Heart left ventricle (tissue), 16 donors: ENCODE measurements at regions not wholly inside any gene's neighbourhood (a gene's known extent, or its start where the extent isn't known, plus 50 kb on each side); places are given as distances from the start of the nearest gene placed in this dataset.

ENCODE experiments used
- ATAC-seq, 4 donors: fragments of 200-7000 bp; cut with Tn5 transposase; one replicate each; pipeline ENCODE4 v1.9.1; 2020 to 2022; ENCODE audit warnings: moderate library complexity in 4 of 4, mild to moderate bottlenecking in 3 of 4, moderate number of reproducible peaks in 1 of 4
- DNase-seq, 5 donors: peaks; one replicate each; pipeline ENCODE4 v3.0.0-alpha.2; 2020
- H3K27ac ChIP-seq, 12 donors: fragments of 200-600 bp; sonication (generic) in 4 of 12; one replicate each; pipeline versions ENCODE4 v1.5.0 to v1.8.0; 2016 to 2022; ENCODE audit warnings: mild to moderate bottlenecking in 2 of 12
- H3K27me3 ChIP-seq, 9 donors: fragments of 200-600 bp; sonication (generic) in 2 of 9; one replicate each; pipeline versions ENCODE4 v1.5.1 to v1.8.0; 2016 to 2022; ENCODE audit warnings: mild to moderate bottlenecking in 3 of 9
- H3K36me3 ChIP-seq, 9 donors: fragments of 200-600 bp; sonication (generic) in 2 of 9; one replicate each; pipeline versions ENCODE4 v1.5.0 to v1.8.0; 2018 to 2022; ENCODE audit warnings: mild to moderate bottlenecking in 2 of 9
- H3K4me1 ChIP-seq, 12 donors: fragments of 200-600 bp; sonication (generic) in 4 of 12; one replicate each; pipeline versions ENCODE4 v1.5.0 to v1.8.0; 2016 to 2022; ENCODE audit warnings: mild to moderate bottlenecking in 3 of 12
- H3K4me3 ChIP-seq, 12 donors: fragments of 200-600 bp; sonication (generic) in 4 of 12; one replicate each; pipeline versions ENCODE4 v1.5.0 to v1.8.0; 2017 to 2022; ENCODE audit warnings: mild to moderate bottlenecking in 9 of 12, moderate library complexity in 4 of 12
- H3K9me3 ChIP-seq, 12 donors: fragments of 200-600 bp; sonication (generic) in 4 of 12; one replicate each; pipeline versions ENCODE4 v1.5.0 to v1.8.0; 2016 to 2022; ENCODE audit warnings: mild to moderate bottlenecking in 1 of 12
- CTCF ChIP-seq, 12 donors: fragments of 200-600 bp; sonication (generic) in 4 of 12; IDR thresholded peaks; one replicate each; pipeline versions ENCODE4 v1.5.0 to v1.8.0; 2018 to 2022; ENCODE audit warnings: antibody characterized with exemption in 12 of 12, mild to moderate bottlenecking in 5 of 12
- POLR2A ChIP-seq, 2 donors: fragments of 450-650 bp; IDR thresholded peaks; one replicate each; pipeline ENCODE4 v1.6.1; 2017; ENCODE audit warnings: antibody characterized with exemption in 2 of 2, mild to moderate bottlenecking in 2 of 2, moderate library complexity in 2 of 2
- WGBS, 4 donors: extraction: QIAGEN DNeasy Blood & Tissue Kit in 2 of 4; methylation state at CpG; one replicate each; pipeline versions ENCODE4 v1.1.5 to v1.1.7; 2013 to 2018; 5-methylcytosine and 5-hydroxymethylcytosine counted together
- intact Hi-C, 10 donors: fragments of 100-400 bp; cut with DNase I; formaldehyde crosslinking; loops; one replicate each; pipeline versions ENCODE4 v1.11.1 to v1.14.2; 2022
- donor health status: ischemic (EF 13 %, LVEDD 7.1; RV severe dilation, severe dysfunction).
- donor health status: healthy with polysubstance abuse.
- donor health status: DM: no; HTN: yes; CAD: no.
- donor health status: DM: no; HTN: no; CAD: no.
- donor health status: ischemic (EF 25% LVEDD 6.9; RV normal size, moderate dysfunction).
- donor health status: ischemic (EF 25% LVEDD 5.7; RV mildly dilated, moderate dysfunction).
- donor health status: healthy.
- donor health status: DM: yes; HTN: yes; CAD: no.
- donor health status: ischemic (EF 35%, LVEDD 5.7; RV mildly dilated, moderate dysfunction).
- donor health status: nonischemic (EF 11% LVEDD 7.7; RV severe dilation, severe dysfunction).
- donor health status: DM: yes; HTN: yes; CAD: no.
- donor health status: PGD.
- donor health status: ischemic (EF 29% LVEDD 5.4; RV normal size, mild dysfunction).
- donor health status: nonischemic (EF 23%, LVEDD 6.1; RV moderate dilation, normal function).

- no peaks in the 10 kb centered on the region for H3K4me1 ChIP-seq
- intact Hi-C loops = loop anchor here in 1 of 10 donors (10.0 kb wide), 1 partner anchor 796 kb away; no protein-coding TSS in a partner anchor
These were observed 102.7 kb downstream of the ZWINT start for GRCh38 chr10:56258378-56258777.

GRCh38 chr10:56255298-56255697 is 105.8 kb downstream of the ZWINT start:
- Histone ChIP-seq H3K27me3 (no peaks in the 10 kb centered on the region), H3K4me1 (no peaks in the 10 kb centered on the region), H3K36me3 (no peaks in the 10 kb centered on the region), H3K4me3 (no peak overlapping the region), H3K27ac (no peak overlapping the region), H3K9me3 (peaks cover 0 to 17% (median 0%) of the 10 kb centered on the region in 12 donors)
- ATAC-seq (no peak), DNase-seq (no peak)
- no peak for TF ChIP-seq CTCF (IDR thresholded peaks at IDR 0.05)
- TF ChIP-seq POLR2A (IDR thresholded peaks at IDR 0.05) = no peak
- intact Hi-C loops = loop anchor here in 1 of 10 donors (10.0 kb wide), 1 partner anchor 800 kb away; no protein-coding TSS in a partner anchor
- WGBS, 4 donors = 81 to 89% (median 84%) methylated on average over 6 to 8 of the region's 8 CpGs

More at GRCh38 chr10:56258378-56258777, 102.7 kb downstream of the ZWINT start:
- H3K27me3 ChIP-seq = no peaks in the 10 kb centered on the region
- H3K9me3 ChIP-seq = peaks cover 0 to 13% (median 0%) of the 10 kb centered on the region in 12 donors
- no peak for TF ChIP-seq POLR2A (IDR thresholded peaks at IDR 0.05)
- TF ChIP-seq CTCF (IDR thresholded peaks at IDR 0.05) = no peak
- DNase-seq (no peak), ATAC-seq (no peak)
- H3K4me3 ChIP-seq = no peak overlapping the region
- no peak overlapping the region for H3K27ac ChIP-seq
- H3K36me3 ChIP-seq = no peaks in the 10 kb centered on the region
- 67 to 71% (median 70%) methylated on average over 2 of the region's 2 CpGs for WGBS, 4 donors

GRCh38 chr10:56240471-56240870 is 120.6 kb downstream of the ZWINT start:
- intact Hi-C loops = no loop called here
- DNase-seq (no peak), ATAC-seq (no peak)
- Histone ChIP-seq H3K36me3 (no peaks in the 10 kb centered on the region), H3K27ac (no peak overlapping the region), H3K27me3 (no peaks in the 10 kb centered on the region), H3K4me3 (no peak overlapping the region), H3K9me3 (no peaks in the 10 kb centered on the region), H3K4me1 (no peaks in the 10 kb centered on the region)
- 72 to 85% (median 78%) methylated on average over 5 of the region's 5 CpGs for WGBS, 4 donors
- TF ChIP-seq POLR2A (IDR thresholded peaks at IDR 0.05) = no peak
- no peak for TF ChIP-seq CTCF (IDR thresholded peaks at IDR 0.05)

GRCh38 chr10:56231436-56231835 is 129.6 kb downstream of the ZWINT start:
- intact Hi-C loops = no loop called here
- WGBS, 4 donors = 56 to 72% (median 68%) methylated on average over 5 of the region's 5 CpGs
- Histone ChIP-seq H3K4me3 (no peak overlapping the region), H3K36me3 (no peaks in the 10 kb centered on the region), H3K9me3 (no peaks in the 10 kb centered on the region), H3K27ac (no peak overlapping the region), H3K27me3 (no peaks in the 10 kb centered on the region), H3K4me1 (no peaks in the 10 kb centered on the region)
- DNase-seq = no peak
- TF ChIP-seq POLR2A (IDR thresholded peaks at IDR 0.05) = no peak
- no peak for TF ChIP-seq CTCF (IDR thresholded peaks at IDR 0.05)
- no peak for ATAC-seq
